ENCODE measurements at regions not wholly inside any gene's neighbourhood (a gene's known extent, or its start where the extent isn't known, plus 50 kb on each side); places are given as distances from the start of the nearest gene placed in this dataset.

- Mint-ChIP-seq H3K36me3 (ENCODE audit: low read depth) (peaks cover 8% of the 10 kb centered on the region), H3K27ac (no peak overlapping the region), H3K4me3 (no peak overlapping the region), H3K4me1 (ENCODE audit: low read depth) (peaks cover 12% of the 10 kb centered on the region; the same call in 1 of the 2 replicates), H3K27me3 (ENCODE audit: insufficient read depth) (no peaks in the 10 kb centered on the region; the same call in 1 of the 2 replicates), H3K9me3 (peaks cover 5% of the 10 kb centered on the region)
- no peak for TF ChIP-seq CTCF (IDR thresholded peaks at IDR 0.05)
- no peak for DNase-seq
These were observed 727.6 kb upstream of the TMEM132C start for GRCh38 chr12:127539226-127539858.

DNA sequence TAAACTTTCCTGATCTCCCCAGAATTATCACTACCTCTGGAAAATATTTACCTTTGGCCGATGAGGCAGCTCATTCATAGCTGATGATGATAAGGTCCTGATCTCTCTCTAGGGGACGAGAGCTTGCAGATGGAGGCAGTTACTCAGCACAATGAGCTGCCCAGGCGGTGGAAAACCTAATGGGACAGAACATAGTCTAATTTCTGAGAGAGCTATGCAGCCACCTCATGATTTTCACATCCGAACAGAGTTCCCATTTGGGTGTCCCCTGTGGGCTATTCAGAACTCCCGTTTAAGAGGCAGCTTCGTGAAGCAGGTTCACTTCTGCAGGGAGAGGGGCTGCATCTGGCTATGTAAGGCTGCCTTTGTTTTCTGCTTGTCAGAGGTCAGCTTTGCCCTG is 724.6 kb upstream of the TMEM132C start:
- Mint-ChIP-seq H3K27ac (no peak overlapping the region), H3K4me3 (no peak overlapping the region), H3K27me3 (ENCODE audit: insufficient read depth) (no peaks in the 10 kb centered on the region; the same call in 1 of the 2 replicates), H3K9me3 (no peaks in the 10 kb centered on the region), H3K36me3 (ENCODE audit: low read depth) (no peaks in the 10 kb centered on the region), H3K4me1 (ENCODE audit: low read depth) (peaks cover 16% of the 10 kb centered on the region)
- no peak for DNase-seq
- no peak for TF ChIP-seq CTCF (IDR thresholded peaks at IDR 0.05)

- no peak overlapping the region for H3K4me3 Mint-ChIP-seq
- no peak for DNase-seq
- no peaks in the 10 kb centered on the region for H3K9me3 Mint-ChIP-seq
- no peak overlapping the region for H3K27ac Mint-ChIP-seq
- H3K27me3 Mint-ChIP-seq (ENCODE audit: insufficient read depth), result no peaks in the 10 kb centered on the region; the same call in 1 of the 2 replicates
- TF ChIP-seq CTCF (IDR thresholded peaks at IDR 0.05), result no peak
- H3K36me3 Mint-ChIP-seq (ENCODE audit: low read depth), result no peaks in the 10 kb centered on the region
- H3K4me1 Mint-ChIP-seq (ENCODE audit: low read depth), result peaks cover 21% of the 10 kb centered on the region
These were observed 724.0 kb upstream of the TMEM132C start for GRCh38 chr12:127542931-127543330.

DNA sequence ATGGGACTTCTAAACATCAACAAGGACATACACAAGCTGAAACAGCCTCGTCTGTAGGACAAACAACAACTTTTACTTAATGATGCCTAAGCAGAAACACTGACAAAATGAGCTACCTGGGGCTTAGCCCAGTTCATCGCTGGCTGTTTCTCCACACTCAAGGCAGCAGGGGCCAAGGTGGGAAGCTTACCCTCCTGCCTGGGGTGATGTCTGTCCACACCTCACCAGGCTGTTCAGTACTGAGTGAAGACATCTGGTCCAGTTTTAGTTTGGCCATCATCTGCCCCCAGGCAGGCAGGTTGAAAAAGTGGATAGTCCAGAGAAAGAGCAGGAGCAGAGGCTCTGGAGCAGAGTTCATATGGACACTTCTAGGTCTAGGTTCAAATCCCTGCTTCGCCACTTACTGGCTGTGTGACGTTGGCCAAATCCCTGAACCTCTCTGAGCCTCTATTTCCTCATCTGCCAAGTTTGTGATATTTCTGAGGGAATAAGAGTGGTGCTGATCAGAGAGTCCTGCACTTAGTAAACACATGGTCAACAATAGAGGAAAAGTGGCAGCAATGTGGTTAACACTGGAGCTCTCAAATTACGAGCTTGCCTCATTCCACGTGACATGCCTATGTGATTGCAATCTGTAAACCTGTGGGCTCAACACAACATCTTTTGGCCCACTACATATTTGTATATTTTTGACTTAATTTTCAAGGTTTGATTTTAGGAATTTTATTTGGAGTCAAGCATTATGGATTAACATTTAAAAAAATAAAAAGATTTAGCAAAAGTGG is 720.1 kb upstream of the TMEM132C start:
- H3K4me3 Mint-ChIP-seq, result no peak overlapping the region
- TF ChIP-seq CTCF (IDR thresholded peaks at IDR 0.05), result no peak
- H3K4me1 Mint-ChIP-seq (ENCODE audit: low read depth), result peaks cover 48% of the 10 kb centered on the region
- H3K9me3 Mint-ChIP-seq, result 0 out of 2 replicates have a peak, but pooled peaks cover 1% of the 10 kb centered on the region
- H3K27me3 Mint-ChIP-seq (ENCODE audit: insufficient read depth), result no peaks in the 10 kb centered on the region; the same call in 1 of the 2 replicates
- no peak for DNase-seq
- peak overlapping the region; percentile 86 for H3K27ac Mint-ChIP-seq
- H3K36me3 Mint-ChIP-seq (ENCODE audit: low read depth), result 0 out of 2 replicates have a peak, but pooled peaks cover 1% of the 10 kb centered on the region

GRCh38 chr12:127548123-127548553 is 718.8 kb upstream of the TMEM132C start:
- peak overlapping the region; percentile 86 for H3K27ac Mint-ChIP-seq
- TF ChIP-seq CTCF (IDR thresholded peaks at IDR 0.05), result no peak
- DNase-seq, result peak; percentile 89
- H3K4me1 Mint-ChIP-seq (ENCODE audit: low read depth), result peaks cover 41% of the 10 kb centered on the region
- H3K9me3 Mint-ChIP-seq, result peaks cover 8% of the 10 kb centered on the region; the same call in 1 of the 2 replicates
- 0 out of 2 replicates have a peak, but pooled peaks cover 8% of the 10 kb centered on the region for H3K36me3 Mint-ChIP-seq (ENCODE audit: low read depth)
- H3K4me3 Mint-ChIP-seq, result peak overlapping the region; percentile 58
- no peaks in the 10 kb centered on the region; the same call in 1 of the 2 replicates for H3K27me3 Mint-ChIP-seq (ENCODE audit: insufficient read depth)
